ENCODE measurements at regions not wholly inside any gene's neighbourhood (a gene's known extent, or its start where the extent isn't known, plus 50 kb on each side); places are given as distances from the start of the nearest gene placed in this dataset.

- TF ChIP-seq, protein P1, sequence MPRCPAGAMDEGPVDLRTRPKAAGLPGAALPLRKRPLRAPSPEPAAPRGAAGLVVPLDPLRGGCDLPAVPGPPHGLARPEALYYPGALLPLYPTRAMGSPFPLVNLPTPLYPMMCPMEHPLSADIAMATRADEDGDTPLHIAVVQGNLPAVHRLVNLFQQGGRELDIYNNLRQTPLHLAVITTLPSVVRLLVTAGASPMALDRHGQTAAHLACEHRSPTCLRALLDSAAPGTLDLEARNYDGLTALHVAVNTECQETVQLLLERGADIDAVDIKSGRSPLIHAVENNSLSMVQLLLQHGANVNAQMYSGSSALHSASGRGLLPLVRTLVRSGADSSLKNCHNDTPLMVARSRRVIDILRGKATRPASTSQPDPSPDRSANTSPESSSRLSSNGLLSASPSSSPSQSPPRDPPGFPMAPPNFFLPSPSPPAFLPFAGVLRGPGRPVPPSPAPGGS (IDR thresholded peaks at IDR 0.05) = no peak
- TF ChIP-seq, protein P2, sequence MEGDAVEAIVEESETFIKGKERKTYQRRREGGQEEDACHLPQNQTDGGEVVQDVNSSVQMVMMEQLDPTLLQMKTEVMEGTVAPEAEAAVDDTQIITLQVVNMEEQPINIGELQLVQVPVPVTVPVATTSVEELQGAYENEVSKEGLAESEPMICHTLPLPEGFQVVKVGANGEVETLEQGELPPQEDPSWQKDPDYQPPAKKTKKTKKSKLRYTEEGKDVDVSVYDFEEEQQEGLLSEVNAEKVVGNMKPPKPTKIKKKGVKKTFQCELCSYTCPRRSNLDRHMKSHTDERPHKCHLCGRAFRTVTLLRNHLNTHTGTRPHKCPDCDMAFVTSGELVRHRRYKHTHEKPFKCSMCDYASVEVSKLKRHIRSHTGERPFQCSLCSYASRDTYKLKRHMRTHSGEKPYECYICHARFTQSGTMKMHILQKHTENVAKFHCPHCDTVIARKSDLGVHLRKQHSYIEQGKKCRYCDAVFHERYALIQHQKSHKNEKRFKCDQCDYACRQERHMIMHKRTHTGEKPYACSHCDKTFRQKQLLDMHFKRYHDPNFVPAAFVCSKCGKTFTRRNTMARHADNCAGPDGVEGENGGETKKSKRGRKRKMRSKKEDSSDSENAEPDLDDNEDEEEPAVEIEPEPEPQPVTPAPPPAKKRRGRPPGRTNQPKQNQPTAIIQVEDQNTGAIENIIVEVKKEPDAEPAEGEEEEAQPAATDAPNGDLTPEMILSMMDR (IDR thresholded peaks at IDR 0.05) = no peak
- TF ChIP-seq CHD4 (IDR thresholded peaks at IDR 0.05; ENCODE audit: borderline replicate concordance) (no peak), ZC3H11A (IDR thresholded peaks at IDR 0.05) (no peak), PBX3 (IDR thresholded peaks at IDR 0.05) (no peak)
These were observed 86.9 kb downstream of the MPP7 start for GRCh38 chr10:28215930-28216329.
